ENCODE measurements at regions not wholly inside any gene's neighbourhood (a gene's known extent, or its start where the extent isn't known, plus 50 kb on each side); places are given as distances from the start of the nearest gene placed in this dataset.

DNA sequence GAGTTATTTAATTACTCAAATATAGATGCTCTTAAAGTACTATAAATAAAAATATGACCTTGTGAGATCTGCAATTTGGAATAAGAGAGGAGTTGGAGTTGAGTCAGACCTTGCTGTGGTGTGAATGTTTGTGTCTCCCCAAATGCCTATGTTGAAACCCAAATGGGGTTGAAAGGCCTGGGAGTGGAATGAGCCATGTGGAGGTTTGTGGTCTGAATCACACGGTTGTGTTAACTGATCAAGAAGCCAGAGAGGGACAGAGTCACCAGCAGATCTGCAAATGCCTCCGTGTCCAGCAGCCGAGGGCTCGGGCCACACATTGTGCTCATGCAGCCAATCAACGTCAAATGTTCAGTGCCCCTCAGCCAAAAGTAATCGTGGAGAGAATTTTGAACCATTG, 404.4 kb downstream of the ICE1 start:
- no peak for DNase-seq

DNA sequence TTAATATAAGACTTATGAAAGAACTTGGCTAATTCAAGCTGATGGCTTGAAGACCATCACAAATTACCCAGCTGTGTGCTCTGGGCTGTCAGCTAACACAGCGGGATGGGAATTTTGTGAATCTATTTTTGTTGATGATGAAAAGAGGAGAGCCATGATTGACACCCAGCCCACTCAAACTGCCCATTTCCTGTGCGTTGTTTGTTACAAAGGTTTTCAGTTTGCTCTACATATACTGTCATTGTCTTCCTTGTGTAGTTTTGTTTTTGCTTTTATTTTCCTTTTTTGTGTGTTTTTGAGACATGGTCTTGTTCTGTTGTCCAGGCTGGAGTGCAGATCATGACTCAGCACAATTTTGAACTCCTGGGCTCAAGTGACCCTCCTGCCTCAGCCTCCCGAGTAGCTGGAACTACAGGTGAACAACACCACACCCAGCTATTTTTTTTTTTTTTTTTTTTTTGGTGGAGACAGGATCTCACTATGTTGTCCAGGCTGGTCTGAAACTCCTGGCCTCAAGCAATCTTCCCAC, 400.3 kb downstream of the ICE1 start:
- no peak for DNase-seq

- DNase-seq: no peak
Measured at GRCh38 chr5:5816960-5817359, 394.5 kb downstream of the ICE1 start.

DNA sequence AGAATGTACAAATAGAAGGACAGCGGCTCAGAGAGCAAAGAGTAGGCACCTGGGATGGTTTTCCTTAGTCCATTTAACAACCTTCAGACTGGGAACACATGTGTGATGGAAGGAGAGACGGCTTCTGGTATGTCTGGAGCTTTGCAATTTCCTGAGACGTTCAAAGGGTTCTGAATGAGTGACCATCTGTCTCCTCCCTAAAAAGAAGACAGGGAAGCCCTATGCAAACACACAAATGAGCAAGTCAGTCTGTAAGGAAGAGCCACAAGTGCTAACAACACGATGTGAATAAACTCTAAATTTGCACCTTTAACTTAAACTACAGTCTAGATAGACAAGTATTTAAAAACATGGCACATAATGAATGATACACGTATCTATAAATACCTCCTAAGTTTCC, 391.0 kb downstream of the ICE1 start:
- no peak for DNase-seq

DNA sequence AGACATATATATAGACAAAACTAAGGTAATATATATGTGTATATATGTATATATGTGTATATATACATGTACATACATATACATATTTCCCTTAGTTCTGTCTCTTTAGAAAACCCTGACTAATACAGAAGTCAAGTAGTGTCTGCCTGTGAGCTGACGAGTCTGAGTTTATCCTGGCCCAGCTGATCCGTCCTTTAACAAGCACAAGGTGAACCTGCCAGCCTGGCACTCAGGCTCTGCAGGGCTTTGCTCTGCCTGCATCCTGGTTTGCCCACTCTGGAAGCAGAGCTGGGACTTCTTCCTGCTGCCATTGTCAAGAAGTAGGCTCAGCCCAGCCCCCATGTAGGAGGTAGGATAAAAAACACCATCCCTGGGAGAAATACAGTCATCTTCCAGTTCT, 388.0 kb downstream of the ICE1 start:
- DNase-seq: no peak

DNA sequence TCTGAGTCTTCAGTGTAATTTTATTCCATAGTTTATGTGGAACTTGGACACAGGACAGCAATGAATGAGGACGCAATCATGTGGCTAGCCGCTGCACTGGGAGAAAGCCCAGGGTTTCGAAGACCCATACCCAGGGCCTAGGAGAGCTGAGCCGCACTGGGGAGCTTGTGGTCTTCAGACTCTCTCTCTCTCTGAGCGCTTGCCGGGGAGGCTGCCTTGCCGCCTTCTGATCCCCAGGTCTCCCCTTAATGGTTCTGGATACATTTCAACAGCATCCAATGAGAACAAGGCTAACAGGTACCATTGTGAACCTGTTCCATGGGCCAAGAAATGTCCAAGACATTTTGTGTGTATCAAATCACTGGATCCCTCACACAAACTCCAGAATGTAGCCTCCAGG, 383.4 kb downstream of the ICE1 start:
- no peak for DNase-seq

- no peak for DNase-seq
Measured at GRCh38 chr5:5804478-5805233, 382.2 kb downstream of the ICE1 start.

GRCh38 chr5:5800801-5801761, 378.6 kb downstream of the ICE1 start:
- DNase-seq: no peak

DNA sequence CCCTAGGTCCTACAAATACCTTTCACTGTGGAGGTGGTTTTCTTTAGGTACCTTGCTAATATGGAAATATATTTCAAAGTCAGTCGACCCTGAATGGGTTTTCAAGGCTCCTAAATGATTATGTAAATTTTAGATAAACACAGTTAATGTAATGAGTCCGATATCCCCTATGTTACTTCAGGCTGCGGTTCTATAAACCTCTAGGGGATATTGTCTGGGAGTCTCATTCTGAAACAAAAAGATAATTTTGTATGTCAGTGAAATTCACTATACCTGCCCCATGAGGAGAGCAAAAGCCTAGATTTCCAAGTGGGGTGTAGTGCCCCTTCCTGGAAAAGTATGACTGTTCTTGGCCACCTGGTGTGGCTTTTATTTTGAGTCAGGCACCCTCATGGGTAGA, 377.3 kb downstream of the ICE1 start:
- DNase-seq: no peak

DNA sequence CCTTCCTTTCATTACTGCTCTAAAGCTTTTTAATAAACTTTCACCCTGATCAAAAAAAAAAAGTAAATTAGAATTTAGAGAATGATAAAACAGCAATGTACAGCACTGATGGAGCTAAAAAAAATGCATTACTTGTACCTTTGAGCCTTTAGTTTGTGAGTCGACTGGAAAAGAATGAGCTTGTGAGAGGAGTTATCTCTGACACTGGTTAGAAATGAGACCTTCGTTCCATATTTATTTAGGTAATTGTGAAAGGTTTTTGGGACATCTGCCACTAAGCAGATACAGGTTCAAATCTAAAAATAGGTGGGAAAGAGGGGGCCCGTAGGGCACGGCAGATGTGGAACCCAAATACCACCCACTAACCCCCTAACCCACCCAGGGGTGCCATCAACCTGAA, 376.8 kb downstream of the ICE1 start:
- no peak for DNase-seq

DNA sequence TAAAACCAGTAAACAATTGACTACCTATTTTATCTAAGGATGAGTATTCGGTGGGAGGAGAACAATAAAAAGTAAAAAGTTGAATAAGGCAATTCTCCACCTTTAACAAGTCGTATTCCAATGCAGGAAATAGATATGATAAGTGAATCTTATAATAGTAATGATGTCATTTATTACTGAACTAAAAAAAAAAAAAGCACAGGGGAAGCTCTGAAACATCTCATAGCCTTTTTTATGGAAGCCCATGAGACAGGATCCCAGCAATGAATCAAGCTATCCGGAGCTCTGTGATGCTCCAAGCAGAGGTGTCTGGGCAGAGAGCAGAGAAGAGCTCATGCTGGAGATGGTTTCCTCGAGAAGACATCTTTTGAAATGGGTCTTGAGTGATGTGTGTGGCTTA, 376.0 kb downstream of the ICE1 start:
- no peak for DNase-seq

GRCh38 chr5:5798041-5798440, 375.6 kb downstream of the ICE1 start:
- no peak for DNase-seq

DNA sequence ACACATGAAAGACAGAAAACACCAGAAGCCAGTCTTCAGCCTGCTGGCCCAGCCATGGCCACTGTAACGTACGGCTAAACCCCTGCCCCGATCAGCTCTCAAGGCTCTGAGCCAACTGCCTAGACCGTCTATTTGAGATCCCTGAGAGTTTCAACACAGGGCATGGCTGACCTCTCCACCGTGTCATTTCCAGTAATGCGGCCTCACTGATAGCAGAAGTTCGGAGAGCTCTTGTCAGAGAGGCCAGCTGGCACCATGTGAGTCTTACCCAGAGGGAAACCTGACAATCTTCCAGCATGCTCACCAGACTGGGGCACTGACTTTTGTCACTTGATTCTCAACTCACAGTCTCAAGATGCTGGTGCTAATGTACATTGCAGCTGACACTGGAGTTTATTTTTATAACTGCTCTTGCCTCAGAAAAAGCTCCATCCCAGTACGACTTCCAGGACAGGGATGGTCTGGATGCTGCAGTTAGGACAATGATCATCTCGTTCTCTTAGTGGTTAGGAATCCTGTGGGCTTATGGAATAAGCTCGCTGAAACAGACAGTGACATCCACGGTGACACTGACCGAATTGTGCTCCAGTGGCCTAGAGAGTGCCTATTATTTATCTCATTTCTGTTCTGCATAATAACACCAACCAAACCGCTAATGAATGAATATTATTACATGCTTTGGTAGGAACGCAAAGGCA, 372.7 kb downstream of the ICE1 start:
- no peak for DNase-seq

DNA sequence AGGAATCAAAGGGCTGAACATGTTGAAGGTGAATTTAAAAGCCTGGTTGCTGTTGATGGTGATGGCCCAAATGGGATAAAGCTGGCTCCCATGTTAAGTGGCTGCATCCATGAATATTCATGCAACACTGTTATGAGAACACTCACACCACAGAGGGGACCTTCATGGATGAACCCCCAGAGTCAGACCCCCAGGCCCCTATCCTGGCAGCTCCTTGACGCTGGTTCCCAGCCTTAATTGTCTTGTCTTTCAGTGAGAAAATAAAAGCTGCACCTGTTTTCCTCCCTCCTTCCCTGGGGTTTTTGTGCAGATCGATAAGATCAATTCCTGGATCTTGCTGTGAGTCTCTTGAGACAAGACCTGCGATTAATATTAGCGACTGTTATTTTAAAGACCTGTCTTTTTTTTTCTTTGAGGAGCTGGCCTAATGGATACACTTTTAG, 371.7 kb downstream of the ICE1 start:
- DNase-seq: no peak

DNA sequence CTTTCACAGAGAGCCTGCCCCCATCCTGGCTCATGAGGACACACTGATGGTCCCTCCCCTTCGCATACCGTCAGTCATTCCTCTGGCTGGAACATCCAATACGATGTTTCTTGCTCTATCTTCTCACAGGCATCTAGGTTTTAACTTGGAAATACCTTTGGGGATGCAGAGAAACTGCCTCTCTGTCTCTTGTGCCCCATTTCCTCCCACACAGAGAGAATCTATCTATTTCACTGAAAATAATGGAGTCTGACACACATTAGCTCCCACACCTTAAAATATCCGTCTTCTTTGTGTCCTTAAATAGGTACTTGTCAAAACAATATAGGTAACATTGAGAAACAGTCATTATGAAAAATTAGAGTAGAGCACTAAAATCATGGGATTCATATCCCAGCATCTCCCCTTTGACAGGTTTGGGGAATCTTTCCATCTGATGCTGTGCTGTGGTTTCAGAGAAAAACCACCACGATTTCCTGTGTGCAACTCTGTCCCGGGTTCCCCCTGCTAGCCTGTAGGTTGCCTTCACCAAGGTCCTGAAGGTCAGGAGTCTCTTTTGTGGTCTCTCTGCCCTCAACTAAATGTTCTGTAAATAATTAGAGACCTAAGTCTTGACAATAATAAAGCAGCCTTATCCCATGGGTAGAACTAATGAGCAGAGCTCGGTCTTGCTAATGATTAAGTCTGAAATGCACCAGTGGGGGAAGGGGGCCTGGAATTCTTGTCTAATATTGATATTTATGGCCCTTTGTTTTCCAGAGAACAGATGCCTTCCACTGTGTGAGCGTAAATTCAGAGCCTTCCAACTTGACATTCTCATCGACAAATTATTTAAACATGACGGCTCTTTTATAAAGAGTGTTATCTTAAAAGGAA, 371.0 kb downstream of the ICE1 start:
- DNase-seq: no peak

- no peak for DNase-seq
Measured at GRCh38 chr5:5792106-5792505, 369.6 kb downstream of the ICE1 start.

- DNase-seq: no peak
Measured at GRCh38 chr5:5788793-5789192, 366.3 kb downstream of the ICE1 start.

DNA sequence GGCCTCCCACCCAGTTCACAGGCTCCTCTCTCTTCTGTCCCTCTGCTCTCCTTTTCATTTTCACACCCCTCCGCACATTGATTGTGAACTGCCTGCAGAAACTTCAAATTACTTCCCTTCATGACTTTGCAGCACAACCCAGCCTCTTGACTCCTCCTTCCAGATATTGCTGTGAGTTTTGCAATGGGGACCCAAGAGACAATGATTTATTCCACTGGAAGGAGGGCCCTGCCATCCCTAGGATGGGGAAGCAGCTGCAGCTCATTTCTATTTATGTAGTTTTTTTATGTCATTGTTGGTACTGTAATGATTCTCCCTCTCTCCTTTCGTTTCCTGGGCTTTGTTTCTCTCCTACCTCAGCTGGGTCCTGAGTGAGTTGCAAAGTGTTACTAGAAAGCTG, 364.9 kb downstream of the ICE1 start:
- no peak for DNase-seq

- DNase-seq: no peak
Measured at GRCh38 chr5:5784101-5784500, 361.6 kb downstream of the ICE1 start.

DNA sequence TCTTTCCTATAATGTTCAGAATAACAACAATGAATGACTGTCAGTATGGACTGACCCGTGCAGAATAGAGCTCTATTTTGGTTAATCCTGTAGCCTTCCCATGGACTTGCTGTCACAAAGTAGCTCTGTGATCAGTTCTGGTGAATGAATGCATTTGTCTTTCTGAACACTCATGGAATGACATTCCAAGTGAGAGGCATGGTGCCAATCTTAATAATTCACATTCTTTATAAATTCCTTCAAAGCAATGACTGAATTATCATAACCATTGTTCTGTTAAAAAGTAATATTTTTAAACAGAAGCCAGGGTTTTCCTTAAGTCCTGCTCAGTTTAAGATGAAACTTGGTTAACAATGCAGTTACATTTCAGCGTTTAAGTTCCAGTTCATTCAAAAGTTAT, 360.5 kb downstream of the ICE1 start:
- DNase-seq: no peak

DNA sequence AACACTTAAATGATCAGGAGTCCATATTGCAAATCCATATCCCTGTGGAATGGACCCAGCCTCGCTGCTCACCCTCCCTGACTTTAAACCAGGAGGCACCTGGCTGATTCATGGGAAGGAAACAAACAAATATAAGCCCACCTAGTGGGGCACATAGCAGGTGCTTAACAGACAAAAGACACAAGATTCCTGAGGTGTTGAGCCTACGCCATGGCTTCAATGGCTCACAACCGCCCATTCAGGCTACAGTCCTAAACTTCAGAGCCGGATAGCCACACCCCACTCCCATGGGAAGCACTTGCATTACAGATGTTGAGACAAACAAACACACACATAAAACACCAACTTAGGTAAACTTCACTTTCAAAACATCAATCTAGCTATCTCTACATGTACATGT, 359.9 kb downstream of the ICE1 start:
- DNase-seq: no peak

DNA sequence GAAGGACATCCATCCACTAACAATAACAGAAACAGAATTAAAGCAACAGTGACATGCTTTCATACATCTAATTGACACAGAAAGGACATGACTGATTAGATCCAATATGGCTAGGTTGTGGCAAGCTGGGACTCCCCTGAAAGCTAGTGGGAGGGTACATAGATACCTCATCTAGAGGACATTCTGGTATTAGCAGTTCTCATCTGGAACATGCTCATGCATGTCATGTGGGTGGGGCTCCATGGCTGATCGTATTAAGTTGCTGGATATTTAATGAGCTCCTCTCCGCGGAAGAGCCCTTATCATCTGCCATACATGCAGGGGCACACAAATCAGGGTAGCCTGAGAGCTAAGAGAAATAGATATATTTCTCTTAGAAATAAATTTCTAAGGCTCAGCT, 358.9 kb downstream of the ICE1 start:
- no peak for DNase-seq

Measured in stimulated activated CD4-positive, alpha-beta T cell treated with anti-CD3 and anti-CD28 coated beads, Interleukin-1b, Interleukin-23, amount 100 ng/mL, for 48 hours (primary cell).